PFSK-1 (cell line): ENCODE measurements at regions not wholly inside any gene's neighbourhood (a gene's known extent, or its start where the extent isn't known, plus 50 kb on each side); places are given as distances from the start of the nearest gene placed in this dataset.

Experiments used
- FOXP2 ChIP-seq: optimal IDR thresholded peaks from 2 replicates; pipeline ENCODE3; 2011; ENCODE audit warnings: borderline replicate concordance, control low read depth, inconsistent platforms; ENCODE audit not compliant: insufficient read depth; ENCODE audit errors: extremely low read length, extremely low read depth
- POLR2AphosphoS5 ChIP-seq: IDR thresholded peaks from 2 replicates; pipeline ENCODE4 v1.6.1; 2012; ENCODE audit warnings: low read depth, mild to moderate bottlenecking, control low read depth, low read length, moderate library complexity
- SIN3A ChIP-seq: IDR thresholded peaks from 2 replicates; pipeline ENCODE4 v1.6.1; 2012; ENCODE audit warnings: mild to moderate bottlenecking, low read length, moderate library complexity, borderline replicate concordance; ENCODE audit not compliant: insufficient read depth
- TAF1 ChIP-seq: IDR thresholded peaks from 2 replicates; pipeline ENCODE4 v1.6.1; 2012; ENCODE audit warnings: low read length, control low read depth, borderline replicate concordance; ENCODE audit not compliant: insufficient read depth
- TF ChIP-seq, protein P1 (sequence below), 2 experiments: IDR thresholded peaks; 2 replicates each; pipeline versions ENCODE4 v1.6.1 to v1.8.0; 2011 to 2012; ENCODE audit warnings: low read depth in 2 of 2, low read length in 2 of 2, control low read depth in 1 of 2, inconsistent platforms in 1 of 2, mild to moderate bottlenecking in 1 of 2, moderate library complexity in 1 of 2; ENCODE audit not compliant: insufficient read depth in 1 of 2

DNA sequence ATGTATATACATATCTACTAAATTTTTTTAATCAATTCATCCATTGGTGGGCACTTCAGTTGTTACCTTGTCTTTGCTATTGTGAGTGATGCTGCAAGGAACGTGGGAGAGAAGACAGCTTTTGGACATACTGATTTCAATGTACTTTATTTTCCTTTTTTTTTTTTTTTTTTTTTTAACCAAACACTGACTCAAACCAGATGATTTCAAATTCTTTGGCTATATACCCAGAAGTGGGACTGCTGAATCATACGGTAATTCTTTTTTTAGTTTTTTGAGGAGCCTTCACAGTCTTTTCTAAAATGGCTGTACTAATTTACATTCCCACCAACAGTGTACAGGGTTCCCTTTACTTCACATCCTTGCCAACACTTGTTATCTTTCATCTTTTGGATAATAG lies 204.7 kb downstream of the INSIG2 start:
- TF ChIP-seq FOXP2 (no peak), SIN3A (no peak), POLR2AphosphoS5 (no peak), TAF1 (no peak)
- TF ChIP-seq, protein P1, sequence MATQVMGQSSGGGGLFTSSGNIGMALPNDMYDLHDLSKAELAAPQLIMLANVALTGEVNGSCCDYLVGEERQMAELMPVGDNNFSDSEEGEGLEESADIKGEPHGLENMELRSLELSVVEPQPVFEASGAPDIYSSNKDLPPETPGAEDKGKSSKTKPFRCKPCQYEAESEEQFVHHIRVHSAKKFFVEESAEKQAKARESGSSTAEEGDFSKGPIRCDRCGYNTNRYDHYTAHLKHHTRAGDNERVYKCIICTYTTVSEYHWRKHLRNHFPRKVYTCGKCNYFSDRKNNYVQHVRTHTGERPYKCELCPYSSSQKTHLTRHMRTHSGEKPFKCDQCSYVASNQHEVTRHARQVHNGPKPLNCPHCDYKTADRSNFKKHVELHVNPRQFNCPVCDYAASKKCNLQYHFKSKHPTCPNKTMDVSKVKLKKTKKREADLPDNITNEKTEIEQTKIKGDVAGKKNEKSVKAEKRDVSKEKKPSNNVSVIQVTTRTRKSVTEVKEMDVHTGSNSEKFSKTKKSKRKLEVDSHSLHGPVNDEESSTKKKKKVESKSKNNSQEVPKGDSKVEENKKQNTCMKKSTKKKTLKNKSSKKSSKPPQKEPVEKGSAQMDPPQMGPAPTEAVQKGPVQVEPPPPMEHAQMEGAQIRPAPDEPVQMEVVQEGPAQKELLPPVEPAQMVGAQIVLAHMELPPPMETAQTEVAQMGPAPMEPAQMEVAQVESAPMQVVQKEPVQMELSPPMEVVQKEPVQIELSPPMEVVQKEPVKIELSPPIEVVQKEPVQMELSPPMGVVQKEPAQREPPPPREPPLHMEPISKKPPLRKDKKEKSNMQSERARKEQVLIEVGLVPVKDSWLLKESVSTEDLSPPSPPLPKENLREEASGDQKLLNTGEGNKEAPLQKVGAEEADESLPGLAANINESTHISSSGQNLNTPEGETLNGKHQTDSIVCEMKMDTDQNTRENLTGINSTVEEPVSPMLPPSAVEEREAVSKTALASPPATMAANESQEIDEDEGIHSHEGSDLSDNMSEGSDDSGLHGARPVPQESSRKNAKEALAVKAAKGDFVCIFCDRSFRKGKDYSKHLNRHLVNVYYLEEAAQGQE (IDR thresholded peaks at IDR 0.05; ENCODE audit: insufficient read depth in 1 of 2, low read depth in 2 of 2, low read length in 2 of 2), result no peak

DNA sequence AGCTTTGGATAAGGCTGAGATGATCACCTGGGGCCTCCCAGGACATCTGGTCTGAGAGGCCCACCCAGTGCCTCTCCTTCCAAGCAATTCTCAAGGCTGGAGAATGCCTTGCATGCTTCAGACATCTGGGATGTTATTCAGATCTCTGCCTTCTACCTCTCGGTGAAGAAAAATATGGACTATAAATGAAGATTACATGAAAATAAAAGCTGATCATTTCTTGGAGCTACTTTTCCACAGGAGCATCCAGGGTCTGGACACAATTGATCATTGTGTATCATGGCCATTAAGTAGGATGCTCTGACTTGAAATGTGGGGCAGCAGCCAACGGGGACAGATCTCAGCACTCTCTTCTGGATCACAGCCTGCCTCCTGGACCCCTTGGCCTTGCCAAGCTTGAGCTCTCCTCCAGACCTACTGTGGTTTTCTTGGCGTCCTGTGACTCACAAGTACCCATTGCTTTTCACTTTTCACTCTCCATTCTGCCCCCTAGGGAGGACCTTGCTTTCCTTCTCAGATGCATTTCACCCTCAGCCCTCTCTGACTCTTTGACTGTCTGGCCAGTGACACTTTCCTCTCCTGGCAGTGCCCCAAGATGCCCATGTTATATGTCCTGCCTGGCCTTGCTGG lies 203.1 kb downstream of the INSIG2 start:
- TF ChIP-seq TAF1 (no peak), POLR2AphosphoS5 (no peak), SIN3A (no peak), FOXP2 (no peak)
- TF ChIP-seq, protein P1 (IDR thresholded peaks at IDR 0.05; ENCODE audit: insufficient read depth in 1 of 2, low read depth in 2 of 2, low read length in 2 of 2), result no peak

DNA sequence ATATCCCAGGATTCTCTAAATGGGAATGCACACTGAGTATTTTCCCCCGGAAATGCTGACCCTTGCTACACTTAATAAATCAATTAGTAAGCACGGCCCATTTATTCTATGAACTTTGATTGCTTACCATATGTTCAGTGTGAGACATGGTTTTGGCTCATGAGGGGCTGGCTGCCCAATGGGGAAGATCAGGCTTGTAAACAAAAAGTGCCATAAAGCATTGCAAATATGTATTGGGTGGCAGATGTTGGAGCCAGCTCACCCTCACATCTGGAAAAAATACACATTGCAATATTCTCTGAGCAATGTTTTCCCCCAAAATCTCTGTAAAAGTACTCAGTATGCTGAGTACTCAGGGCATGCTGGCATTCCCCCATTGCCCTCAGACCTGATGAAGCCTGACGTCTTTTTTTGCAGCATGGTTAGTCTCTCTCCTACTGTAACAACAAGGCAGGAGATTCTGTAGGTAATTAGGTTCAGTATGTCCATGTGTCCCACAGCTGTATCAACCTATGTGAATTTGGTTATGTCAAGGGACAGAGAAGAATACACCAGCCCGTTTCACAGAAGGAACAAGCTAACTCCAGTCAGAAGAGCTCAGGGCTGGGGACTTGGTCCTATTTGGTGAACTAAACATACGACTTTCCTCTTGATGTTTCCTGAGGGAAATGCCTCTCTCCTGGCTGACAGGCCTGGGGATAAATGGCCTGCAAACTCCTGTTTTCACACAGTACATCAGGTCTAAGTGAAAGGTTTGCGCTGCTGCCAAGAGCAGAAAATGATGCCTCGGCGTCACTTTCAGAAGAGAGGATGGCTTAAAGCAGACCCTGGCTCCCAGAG lies 202.4 kb downstream of the INSIG2 start:
- TF ChIP-seq FOXP2 (no peak), TAF1 (no peak), POLR2AphosphoS5 (no peak), SIN3A (no peak)
- TF ChIP-seq, protein P1 (IDR thresholded peaks at IDR 0.05; ENCODE audit: insufficient read depth in 1 of 2, low read depth in 2 of 2, low read length in 2 of 2), result no peak

DNA sequence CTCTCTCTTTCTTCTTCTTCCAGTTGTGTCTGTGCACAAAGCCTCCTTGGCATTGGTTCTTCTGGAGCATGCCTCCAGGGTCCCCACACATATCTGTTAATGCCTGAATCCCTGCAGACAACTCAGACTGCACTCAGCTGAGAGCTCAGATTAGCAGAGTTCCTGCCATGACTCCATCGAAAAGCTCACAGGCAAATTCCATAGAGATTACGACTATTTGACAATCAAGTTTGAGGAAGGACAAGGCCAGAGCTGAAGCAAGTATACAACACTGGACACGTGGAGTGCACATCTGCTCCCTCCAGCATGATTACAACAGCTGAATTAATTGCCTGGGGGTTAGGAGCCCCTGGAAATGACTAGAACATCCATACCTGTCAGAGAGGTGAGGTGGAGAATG lies 190.7 kb downstream of the INSIG2 start:
- no peak for TF ChIP-seq TAF1
- TF ChIP-seq, protein P1 (IDR thresholded peaks at IDR 0.05; ENCODE audit: insufficient read depth in 1 of 2, low read depth in 2 of 2, low read length in 2 of 2), result no peak
- TF ChIP-seq FOXP2, result no peak
- TF ChIP-seq SIN3A, result no peak
- no peak for TF ChIP-seq POLR2AphosphoS5
